Breast epithelium (tissue), 3 donors: ENCODE measurements at regions not wholly inside any gene's neighbourhood (a gene's known extent, or its start where the extent isn't known, plus 50 kb on each side); places are given as distances from the start of the nearest gene placed in this dataset.

ENCODE experiments used
- POLR2A ChIP-seq: fragments of 450-650 bp; IDR thresholded peaks from one replicate; pipeline ENCODE4 v1.6.1; 2016; ENCODE audit warnings: antibody characterized with exemption, mild to moderate bottlenecking, moderate library complexity
- POLR2AphosphoS5 ChIP-seq, 3 donors: sonication (generic); formaldehyde crosslinking; IDR thresholded peaks; one replicate each; pipeline ENCODE4 v1.6.1; 2017; ENCODE audit warnings: antibody characterized with exemption in 3 of 3
- TF ChIP-seq, protein P1 (sequence below), 3 donors: fragments of 450-650 bp; IDR thresholded peaks; one replicate each; pipeline ENCODE4 v1.5.1; 2016 to 2017; ENCODE audit warnings: antibody characterized with exemption in 3 of 3, mild to moderate bottlenecking in 3 of 3, moderate library complexity in 3 of 3

DNA sequence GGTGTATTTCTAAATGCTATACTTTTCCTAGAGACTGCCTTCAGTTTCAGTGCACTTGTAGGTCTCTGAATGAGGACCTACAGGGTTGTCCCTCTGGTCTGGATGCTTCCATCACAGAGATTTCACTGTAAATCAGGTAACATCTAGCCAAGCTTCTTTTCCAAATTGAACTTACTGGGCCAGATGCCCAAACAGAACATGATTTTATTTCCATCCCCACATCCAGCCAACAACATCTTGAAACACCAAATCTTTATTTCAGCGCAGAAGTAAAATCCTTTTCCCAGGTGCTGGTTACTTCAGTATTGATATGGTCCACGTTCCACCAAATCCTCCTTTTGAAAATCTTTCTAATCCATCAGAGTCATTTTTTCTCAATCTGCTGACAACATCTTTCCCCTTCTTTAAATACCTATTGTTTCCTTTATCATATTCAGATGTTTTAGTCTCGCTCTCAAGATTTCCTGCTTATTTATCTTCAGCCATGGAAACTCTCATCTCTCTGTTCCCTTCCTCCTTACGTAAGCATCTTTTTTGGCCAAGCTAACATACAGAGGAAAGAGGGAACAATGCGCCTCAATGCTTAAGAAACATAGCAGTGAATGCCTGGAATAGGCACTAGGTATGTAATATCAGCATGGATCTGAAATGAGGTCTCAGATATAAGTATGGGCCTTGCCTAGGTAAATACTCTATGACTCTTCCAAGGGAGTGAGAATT is 201.2 kb upstream of the MTNR1B start:
- TF ChIP-seq, protein P1, sequence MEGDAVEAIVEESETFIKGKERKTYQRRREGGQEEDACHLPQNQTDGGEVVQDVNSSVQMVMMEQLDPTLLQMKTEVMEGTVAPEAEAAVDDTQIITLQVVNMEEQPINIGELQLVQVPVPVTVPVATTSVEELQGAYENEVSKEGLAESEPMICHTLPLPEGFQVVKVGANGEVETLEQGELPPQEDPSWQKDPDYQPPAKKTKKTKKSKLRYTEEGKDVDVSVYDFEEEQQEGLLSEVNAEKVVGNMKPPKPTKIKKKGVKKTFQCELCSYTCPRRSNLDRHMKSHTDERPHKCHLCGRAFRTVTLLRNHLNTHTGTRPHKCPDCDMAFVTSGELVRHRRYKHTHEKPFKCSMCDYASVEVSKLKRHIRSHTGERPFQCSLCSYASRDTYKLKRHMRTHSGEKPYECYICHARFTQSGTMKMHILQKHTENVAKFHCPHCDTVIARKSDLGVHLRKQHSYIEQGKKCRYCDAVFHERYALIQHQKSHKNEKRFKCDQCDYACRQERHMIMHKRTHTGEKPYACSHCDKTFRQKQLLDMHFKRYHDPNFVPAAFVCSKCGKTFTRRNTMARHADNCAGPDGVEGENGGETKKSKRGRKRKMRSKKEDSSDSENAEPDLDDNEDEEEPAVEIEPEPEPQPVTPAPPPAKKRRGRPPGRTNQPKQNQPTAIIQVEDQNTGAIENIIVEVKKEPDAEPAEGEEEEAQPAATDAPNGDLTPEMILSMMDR (IDR thresholded peaks at IDR 0.05), result no peak
- TF ChIP-seq POLR2A, result no peak
- no peak for TF ChIP-seq POLR2AphosphoS5 (IDR thresholded peaks at IDR 0.05)
